ENCODE measurements at regions not wholly inside any gene's neighbourhood (a gene's known extent, or its start where the extent isn't known, plus 50 kb on each side); places are given as distances from the start of the nearest gene placed in this dataset.
A peak's percentile ranks its signal among the peaks of the same experiment; 100 is the strongest.

DNA sequence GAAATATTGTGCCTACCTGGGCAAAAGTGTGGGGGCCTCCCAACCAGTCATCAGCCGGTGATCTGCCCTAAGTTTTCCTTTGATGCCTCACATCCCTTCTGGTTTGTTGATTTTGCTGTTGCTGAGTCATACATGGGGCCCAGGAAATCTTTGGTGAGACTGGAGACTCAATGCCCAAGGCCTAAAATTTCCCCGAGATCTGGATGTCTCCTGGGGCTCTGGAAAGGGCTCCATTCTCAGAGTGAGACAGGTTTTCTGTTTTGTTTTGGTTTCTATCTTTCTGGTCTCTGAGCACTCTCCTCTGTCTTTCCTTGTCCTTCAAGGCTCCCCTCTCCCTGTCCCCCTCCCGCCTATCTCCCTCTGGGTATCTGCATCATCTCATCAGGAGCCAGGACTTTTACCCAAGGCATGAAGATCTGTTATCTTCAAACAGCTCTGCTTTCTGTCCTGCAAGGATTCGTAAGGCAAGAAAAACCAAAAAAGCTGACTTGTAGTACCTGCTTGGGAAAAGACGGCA is 152.8 kb upstream of the MAX start (continued):
- TF ChIP-seq, protein P1, sequence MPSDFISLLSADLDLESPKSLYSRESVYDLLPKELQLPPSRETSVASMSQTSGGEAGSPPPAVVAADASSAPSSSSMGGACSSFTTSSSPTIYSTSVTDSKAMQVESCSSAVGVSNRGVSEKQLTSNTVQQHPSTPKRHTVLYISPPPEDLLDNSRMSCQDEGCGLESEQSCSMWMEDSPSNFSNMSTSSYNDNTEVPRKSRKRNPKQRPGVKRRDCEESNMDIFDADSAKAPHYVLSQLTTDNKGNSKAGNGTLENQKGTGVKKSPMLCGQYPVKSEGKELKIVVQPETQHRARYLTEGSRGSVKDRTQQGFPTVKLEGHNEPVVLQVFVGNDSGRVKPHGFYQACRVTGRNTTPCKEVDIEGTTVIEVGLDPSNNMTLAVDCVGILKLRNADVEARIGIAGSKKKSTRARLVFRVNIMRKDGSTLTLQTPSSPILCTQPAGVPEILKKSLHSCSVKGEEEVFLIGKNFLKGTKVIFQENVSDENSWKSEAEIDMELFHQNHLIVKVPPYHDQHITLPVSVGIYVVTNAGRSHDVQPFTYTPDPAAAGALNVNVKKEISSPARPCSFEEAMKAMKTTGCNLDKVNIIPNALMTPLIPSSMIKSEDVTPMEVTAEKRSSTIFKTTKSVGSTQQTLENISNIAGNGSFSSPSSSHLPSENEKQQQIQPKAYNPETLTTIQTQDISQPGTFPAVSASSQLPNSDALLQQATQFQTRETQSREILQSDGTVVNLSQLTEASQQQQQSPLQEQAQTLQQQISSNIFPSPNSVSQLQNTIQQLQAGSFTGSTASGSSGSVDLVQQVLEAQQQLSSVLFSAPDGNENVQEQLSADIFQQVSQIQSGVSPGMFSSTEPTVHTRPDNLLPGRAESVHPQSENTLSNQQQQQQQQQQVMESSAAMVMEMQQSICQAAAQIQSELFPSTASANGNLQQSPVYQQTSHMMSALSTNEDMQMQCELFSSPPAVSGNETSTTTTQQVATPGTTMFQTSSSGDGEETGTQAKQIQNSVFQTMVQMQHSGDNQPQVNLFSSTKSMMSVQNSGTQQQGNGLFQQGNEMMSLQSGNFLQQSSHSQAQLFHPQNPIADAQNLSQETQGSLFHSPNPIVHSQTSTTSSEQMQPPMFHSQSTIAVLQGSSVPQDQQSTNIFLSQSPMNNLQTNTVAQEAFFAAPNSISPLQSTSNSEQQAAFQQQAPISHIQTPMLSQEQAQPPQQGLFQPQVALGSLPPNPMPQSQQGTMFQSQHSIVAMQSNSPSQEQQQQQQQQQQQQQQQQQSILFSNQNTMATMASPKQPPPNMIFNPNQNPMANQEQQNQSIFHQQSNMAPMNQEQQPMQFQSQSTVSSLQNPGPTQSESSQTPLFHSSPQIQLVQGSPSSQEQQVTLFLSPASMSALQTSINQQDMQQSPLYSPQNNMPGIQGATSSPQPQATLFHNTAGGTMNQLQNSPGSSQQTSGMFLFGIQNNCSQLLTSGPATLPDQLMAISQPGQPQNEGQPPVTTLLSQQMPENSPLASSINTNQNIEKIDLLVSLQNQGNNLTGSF (CRISPR knock-in tag; IDR thresholded peaks at IDR 0.05): no peak
- TF ChIP-seq, protein P2, sequence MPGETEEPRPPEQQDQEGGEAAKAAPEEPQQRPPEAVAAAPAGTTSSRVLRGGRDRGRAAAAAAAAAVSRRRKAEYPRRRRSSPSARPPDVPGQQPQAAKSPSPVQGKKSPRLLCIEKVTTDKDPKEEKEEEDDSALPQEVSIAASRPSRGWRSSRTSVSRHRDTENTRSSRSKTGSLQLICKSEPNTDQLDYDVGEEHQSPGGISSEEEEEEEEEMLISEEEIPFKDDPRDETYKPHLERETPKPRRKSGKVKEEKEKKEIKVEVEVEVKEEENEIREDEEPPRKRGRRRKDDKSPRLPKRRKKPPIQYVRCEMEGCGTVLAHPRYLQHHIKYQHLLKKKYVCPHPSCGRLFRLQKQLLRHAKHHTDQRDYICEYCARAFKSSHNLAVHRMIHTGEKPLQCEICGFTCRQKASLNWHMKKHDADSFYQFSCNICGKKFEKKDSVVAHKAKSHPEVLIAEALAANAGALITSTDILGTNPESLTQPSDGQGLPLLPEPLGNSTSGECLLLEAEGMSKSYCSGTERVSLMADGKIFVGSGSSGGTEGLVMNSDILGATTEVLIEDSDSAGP (CRISPR knock-in tag; IDR thresholded peaks at IDR 0.05; ENCODE audit: borderline replicate concordance): no peak
- 0 out of 2 replicates have a peak, but pooled peaks have one; percentile 6 for TF ChIP-seq ZNF605 (CRISPR knock-in tag; IDR thresholded peaks at IDR 0.05)
- peak; percentile 58; the same call in 1 of the 2 replicates for TF ChIP-seq FOXA3 (CRISPR knock-in tag; IDR thresholded peaks at IDR 0.05)
- TF ChIP-seq ZNF530 (CRISPR knock-in tag; IDR thresholded peaks at IDR 0.05; ENCODE audit: low read depth): no peak
- peak; percentile 41 for TF ChIP-seq POLR2G (IDR thresholded peaks at IDR 0.05; ENCODE audit: low read depth, low read length)
- TF ChIP-seq MIER3 (CRISPR knock-in tag; IDR thresholded peaks at IDR 0.05; ENCODE audit: borderline replicate concordance): no peak
- TF ChIP-seq CREM (IDR thresholded peaks at IDR 0.05): peak; percentile 39; the same call in 1 of the 2 replicates
- TF ChIP-seq CREM (CRISPR knock-in tag; IDR thresholded peaks at IDR 0.05): no peak
- no peak for TF ChIP-seq ZNF709 (CRISPR knock-in tag; IDR thresholded peaks at IDR 0.05)
- TF ChIP-seq, protein P3, sequence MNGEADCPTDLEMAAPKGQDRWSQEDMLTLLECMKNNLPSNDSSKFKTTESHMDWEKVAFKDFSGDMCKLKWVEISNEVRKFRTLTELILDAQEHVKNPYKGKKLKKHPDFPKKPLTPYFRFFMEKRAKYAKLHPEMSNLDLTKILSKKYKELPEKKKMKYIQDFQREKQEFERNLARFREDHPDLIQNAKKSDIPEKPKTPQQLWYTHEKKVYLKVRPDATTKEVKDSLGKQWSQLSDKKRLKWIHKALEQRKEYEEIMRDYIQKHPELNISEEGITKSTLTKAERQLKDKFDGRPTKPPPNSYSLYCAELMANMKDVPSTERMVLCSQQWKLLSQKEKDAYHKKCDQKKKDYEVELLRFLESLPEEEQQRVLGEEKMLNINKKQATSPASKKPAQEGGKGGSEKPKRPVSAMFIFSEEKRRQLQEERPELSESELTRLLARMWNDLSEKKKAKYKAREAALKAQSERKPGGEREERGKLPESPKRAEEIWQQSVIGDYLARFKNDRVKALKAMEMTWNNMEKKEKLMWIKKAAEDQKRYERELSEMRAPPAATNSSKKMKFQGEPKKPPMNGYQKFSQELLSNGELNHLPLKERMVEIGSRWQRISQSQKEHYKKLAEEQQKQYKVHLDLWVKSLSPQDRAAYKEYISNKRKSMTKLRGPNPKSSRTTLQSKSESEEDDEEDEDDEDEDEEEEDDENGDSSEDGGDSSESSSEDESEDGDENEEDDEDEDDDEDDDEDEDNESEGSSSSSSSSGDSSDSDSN (CRISPR knock-in tag; IDR thresholded peaks at IDR 0.05): 0 out of 2 replicates have a peak, but pooled peaks have one; percentile 25
- no peak for TF ChIP-seq ZNF44 (CRISPR knock-in tag; IDR thresholded peaks at IDR 0.05)
- TF ChIP-seq ZNF121 (CRISPR knock-in tag; IDR thresholded peaks at IDR 0.05): no peak
- TF ChIP-seq, protein P4, sequence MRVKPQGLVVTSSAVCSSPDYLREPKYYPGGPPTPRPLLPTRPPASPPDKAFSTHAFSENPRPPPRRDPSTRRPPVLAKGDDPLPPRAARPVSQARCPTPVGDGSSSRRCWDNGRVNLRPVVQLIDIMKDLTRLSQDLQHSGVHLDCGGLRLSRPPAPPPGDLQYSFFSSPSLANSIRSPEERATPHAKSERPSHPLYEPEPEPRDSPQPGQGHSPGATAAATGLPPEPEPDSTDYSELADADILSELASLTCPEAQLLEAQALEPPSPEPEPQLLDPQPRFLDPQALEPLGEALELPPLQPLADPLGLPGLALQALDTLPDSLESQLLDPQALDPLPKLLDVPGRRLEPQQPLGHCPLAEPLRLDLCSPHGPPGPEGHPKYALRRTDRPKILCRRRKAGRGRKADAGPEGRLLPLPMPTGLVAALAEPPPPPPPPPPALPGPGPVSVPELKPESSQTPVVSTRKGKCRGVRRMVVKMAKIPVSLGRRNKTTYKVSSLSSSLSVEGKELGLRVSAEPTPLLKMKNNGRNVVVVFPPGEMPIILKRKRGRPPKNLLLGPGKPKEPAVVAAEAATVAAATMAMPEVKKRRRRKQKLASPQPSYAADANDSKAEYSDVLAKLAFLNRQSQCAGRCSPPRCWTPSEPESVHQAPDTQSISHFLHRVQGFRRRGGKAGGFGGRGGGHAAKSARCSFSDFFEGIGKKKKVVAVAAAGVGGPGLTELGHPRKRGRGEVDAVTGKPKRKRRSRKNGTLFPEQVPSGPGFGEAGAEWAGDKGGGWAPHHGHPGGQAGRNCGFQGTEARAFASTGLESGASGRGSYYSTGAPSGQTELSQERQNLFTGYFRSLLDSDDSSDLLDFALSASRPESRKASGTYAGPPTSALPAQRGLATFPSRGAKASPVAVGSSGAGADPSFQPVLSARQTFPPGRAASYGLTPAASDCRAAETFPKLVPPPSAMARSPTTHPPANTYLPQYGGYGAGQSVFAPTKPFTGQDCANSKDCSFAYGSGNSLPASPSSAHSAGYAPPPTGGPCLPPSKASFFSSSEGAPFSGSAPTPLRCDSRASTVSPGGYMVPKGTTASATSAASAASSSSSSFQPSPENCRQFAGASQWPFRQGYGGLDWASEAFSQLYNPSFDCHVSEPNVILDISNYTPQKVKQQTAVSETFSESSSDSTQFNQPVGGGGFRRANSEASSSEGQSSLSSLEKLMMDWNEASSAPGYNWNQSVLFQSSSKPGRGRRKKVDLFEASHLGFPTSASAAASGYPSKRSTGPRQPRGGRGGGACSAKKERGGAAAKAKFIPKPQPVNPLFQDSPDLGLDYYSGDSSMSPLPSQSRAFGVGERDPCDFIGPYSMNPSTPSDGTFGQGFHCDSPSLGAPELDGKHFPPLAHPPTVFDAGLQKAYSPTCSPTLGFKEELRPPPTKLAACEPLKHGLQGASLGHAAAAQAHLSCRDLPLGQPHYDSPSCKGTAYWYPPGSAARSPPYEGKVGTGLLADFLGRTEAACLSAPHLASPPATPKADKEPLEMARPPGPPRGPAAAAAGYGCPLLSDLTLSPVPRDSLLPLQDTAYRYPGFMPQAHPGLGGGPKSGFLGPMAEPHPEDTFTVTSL (CRISPR knock-in tag; IDR thresholded peaks at IDR 0.05; ENCODE audit: borderline replicate concordance): peak; percentile 49; the same call in 1 of the 2 replicates
- TF ChIP-seq ZNF766 (CRISPR knock-in tag; IDR thresholded peaks at IDR 0.05; ENCODE audit: borderline replicate concordance): no peak
